Upper lobe of left lung (tissue), 6 donors: ENCODE measurements at regions not wholly inside any gene's neighbourhood (a gene's known extent, or its start where the extent isn't known, plus 50 kb on each side); places are given as distances from the start of the nearest gene placed in this dataset.

Source experiments
- ATAC-seq, 2 donors: fragments of 200-7000 bp; cut with Tn5 transposase; one replicate each; pipeline ENCODE4 v1.9.1; 2022; ENCODE audit warnings: mild to moderate bottlenecking in 2 of 2, moderate library complexity in 2 of 2; ENCODE audit not compliant: low FRiP score in 2 of 2
- DNase-seq, 2 donors: peaks; one replicate each; pipeline ENCODE4 v3.0.0-alpha.2; 2019 to 2020
- H3K27ac ChIP-seq, 4 donors: fragments of 200-600 bp; sonication (generic); one replicate each; pipeline ENCODE4 v1.5.1; 2016 to 2019
- H3K27me3 ChIP-seq, 4 donors: fragments of 200-600 bp; sonication (generic); one replicate each; pipeline ENCODE4 v1.5.1; 2017 to 2019
- H3K36me3 ChIP-seq, 4 donors: fragments of 200-600 bp; sonication (generic); one replicate each; pipeline ENCODE4 v1.5.1; 2016 to 2019
- H3K4me1 ChIP-seq, 4 donors: fragments of 200-600 bp; sonication (generic); one replicate each; pipeline ENCODE4 v1.5.1; 2018 to 2019
- H3K4me3 ChIP-seq, 4 donors: fragments of 200-600 bp; sonication (generic); one replicate each; pipeline ENCODE4 v1.5.1; 2017 to 2019; ENCODE audit warnings: mild to moderate bottlenecking in 2 of 4, moderate library complexity in 1 of 4
- H3K9me3 ChIP-seq, 4 donors: fragments of 200-600 bp; sonication (generic); one replicate each; pipeline ENCODE4 v1.5.1; 2018 to 2019
- EP300 ChIP-seq, 4 donors: sonication (generic); formaldehyde crosslinking; IDR thresholded peaks; one replicate each; pipeline ENCODE4 v1.5.1; 2017; ENCODE audit warnings: antibody characterized with exemption in 4 of 4, control low read depth in 2 of 4
- POLR2A ChIP-seq, 4 donors: fragments of 450-650 bp; IDR thresholded peaks; one replicate each; pipeline ENCODE4 v1.5.1; 2016 to 2017; ENCODE audit warnings: antibody characterized with exemption in 4 of 4, mild to moderate bottlenecking in 2 of 4
- POLR2AphosphoS5 ChIP-seq, 2 donors: sonication (generic); formaldehyde crosslinking; IDR thresholded peaks; one replicate each; pipeline ENCODE4 v1.5.1; 2017; ENCODE audit warnings: antibody characterized with exemption in 2 of 2
- WGBS, 2 donors: methylation state at CpG; one replicate each; pipeline ENCODE4 v1.1.5; 2017 to 2018; 5-methylcytosine and 5-hydroxymethylcytosine counted together
- TF ChIP-seq, protein P1 (sequence below), 6 experiments: fragments of 450-650 bp in 4 of 6; fragments of 200-600 bp in 2 of 6; sonication (generic) in 2 of 6; IDR thresholded peaks; one replicate each; pipeline ENCODE4 v1.5.1; 2016 to 2019; ENCODE audit warnings: antibody characterized with exemption in 6 of 6
- donor health status: DM: no; HTN: no; CAD: no; lungs with moderate emphysema.
- donor health status: DM: no; HTN: yes; CAD: no; lungs with severe emphysema.

DNA sequence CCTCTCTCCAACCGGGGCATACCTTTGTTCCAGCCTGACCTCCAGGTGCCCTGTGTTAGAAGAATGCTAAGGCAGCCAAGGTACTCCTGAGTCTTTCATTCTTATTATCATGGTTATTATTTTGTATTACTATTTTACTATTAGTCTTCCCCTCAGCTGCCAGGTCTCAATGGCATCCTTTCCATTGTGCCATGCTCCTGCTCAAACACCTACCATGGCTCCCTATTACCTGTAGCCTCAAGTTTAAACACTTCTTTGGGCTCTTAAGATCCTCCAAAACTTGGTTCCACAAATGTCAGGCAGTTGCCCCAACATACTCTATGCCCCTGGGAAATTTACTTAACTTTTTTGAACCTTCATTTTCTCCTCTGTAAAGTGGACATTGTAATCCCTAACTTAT is 130.4 kb downstream of the CHST1 start:
- Histone ChIP-seq H3K27me3 (no peaks in the 10 kb centered on the region), H3K27ac (no peak overlapping the region), H3K9me3 (no peaks in the 10 kb centered on the region), H3K4me1 (no peaks in the 10 kb centered on the region), H3K36me3 (no peaks in the 10 kb centered on the region), H3K4me3 (no peak overlapping the region)
- TF ChIP-seq, protein P1, sequence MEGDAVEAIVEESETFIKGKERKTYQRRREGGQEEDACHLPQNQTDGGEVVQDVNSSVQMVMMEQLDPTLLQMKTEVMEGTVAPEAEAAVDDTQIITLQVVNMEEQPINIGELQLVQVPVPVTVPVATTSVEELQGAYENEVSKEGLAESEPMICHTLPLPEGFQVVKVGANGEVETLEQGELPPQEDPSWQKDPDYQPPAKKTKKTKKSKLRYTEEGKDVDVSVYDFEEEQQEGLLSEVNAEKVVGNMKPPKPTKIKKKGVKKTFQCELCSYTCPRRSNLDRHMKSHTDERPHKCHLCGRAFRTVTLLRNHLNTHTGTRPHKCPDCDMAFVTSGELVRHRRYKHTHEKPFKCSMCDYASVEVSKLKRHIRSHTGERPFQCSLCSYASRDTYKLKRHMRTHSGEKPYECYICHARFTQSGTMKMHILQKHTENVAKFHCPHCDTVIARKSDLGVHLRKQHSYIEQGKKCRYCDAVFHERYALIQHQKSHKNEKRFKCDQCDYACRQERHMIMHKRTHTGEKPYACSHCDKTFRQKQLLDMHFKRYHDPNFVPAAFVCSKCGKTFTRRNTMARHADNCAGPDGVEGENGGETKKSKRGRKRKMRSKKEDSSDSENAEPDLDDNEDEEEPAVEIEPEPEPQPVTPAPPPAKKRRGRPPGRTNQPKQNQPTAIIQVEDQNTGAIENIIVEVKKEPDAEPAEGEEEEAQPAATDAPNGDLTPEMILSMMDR (IDR thresholded peaks at IDR 0.05), result no peak
- no peak for TF ChIP-seq POLR2A (IDR thresholded peaks at IDR 0.05)
- TF ChIP-seq POLR2AphosphoS5 (IDR thresholded peaks at IDR 0.05), result no peak
- no peak for TF ChIP-seq EP300 (IDR thresholded peaks at IDR 0.05)
- ATAC-seq (no peak), DNase-seq (no peak)
- 47 to 63% methylated on average over 1 of the region's 1 CpG for WGBS, 2 donors

DNA sequence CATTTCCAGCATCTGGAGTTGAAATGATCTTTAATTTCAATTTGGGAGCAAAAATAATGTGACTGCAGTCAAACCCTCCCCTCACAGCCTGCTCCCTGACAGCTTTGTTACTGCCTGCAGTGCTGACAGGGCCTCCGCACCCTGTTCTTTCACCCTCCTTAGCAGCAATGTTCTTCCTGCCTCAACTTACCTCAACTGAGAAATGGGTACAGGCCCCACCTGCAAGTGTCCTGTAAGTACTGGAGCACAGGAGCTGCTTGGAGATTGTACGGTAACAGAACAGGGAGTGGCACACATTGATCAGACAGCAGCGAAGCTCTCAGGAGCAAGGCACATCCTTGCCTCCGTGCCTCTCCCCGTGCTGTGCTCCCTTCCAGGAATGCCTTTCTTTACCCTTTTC is 131.3 kb downstream of the CHST1 start:
- DNase-seq, result no peak
- no peak overlapping the region for H3K27ac ChIP-seq
- no peaks in the 10 kb centered on the region for H3K4me1 ChIP-seq
- H3K27me3 ChIP-seq, result no peaks in the 10 kb centered on the region
- H3K9me3 ChIP-seq, result no peaks in the 10 kb centered on the region
- no peak for ATAC-seq
- H3K36me3 ChIP-seq, result no peaks in the 10 kb centered on the region
- WGBS, 2 donors, result 87 to 93% methylated on average over 5 of the region's 5 CpGs
- H3K4me3 ChIP-seq, result no peak overlapping the region
- no peak for TF ChIP-seq POLR2AphosphoS5 (IDR thresholded peaks at IDR 0.05)
- TF ChIP-seq, protein P1 (IDR thresholded peaks at IDR 0.05), result no peak
- no peak for TF ChIP-seq EP300 (IDR thresholded peaks at IDR 0.05)
- TF ChIP-seq POLR2A (IDR thresholded peaks at IDR 0.05), result no peak

DNA sequence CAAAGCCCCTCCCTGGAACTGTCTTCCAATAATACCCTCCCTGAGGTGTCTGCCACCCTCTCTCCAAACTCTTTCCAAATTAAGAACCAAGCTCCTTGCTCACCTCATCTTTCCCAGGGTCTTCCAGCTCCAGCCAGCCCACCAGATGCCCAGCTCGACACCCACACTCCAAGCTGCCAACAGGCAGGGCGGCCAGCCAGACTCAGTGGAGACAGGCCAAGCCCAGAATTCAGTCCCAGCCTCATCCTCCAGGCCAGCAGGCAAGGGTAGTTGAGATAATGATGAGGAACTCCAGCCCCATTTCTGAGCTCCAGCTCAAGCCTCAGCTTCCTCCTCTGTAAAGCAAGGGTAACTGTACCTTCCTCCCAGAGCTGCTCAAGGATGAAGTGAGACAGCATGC is 132.9 kb downstream of the CHST1 start:
- Histone ChIP-seq H3K4me3 (no peak overlapping the region), H3K9me3 (no peaks in the 10 kb centered on the region), H3K27me3 (no peaks in the 10 kb centered on the region), H3K36me3 (no peaks in the 10 kb centered on the region), H3K4me1 (no peaks in the 10 kb centered on the region), H3K27ac (no peak overlapping the region)
- TF ChIP-seq, protein P1 (IDR thresholded peaks at IDR 0.05), result no peak
- TF ChIP-seq EP300 (IDR thresholded peaks at IDR 0.05) (no peak), POLR2AphosphoS5 (IDR thresholded peaks at IDR 0.05) (no peak), POLR2A (IDR thresholded peaks at IDR 0.05) (no peak)
- no peak for ATAC-seq
- 74 to 76% methylated on average over 2 of the region's 2 CpGs for WGBS, 2 donors
- peak in 1 of 2 donors; percentile 37 for DNase-seq

DNA sequence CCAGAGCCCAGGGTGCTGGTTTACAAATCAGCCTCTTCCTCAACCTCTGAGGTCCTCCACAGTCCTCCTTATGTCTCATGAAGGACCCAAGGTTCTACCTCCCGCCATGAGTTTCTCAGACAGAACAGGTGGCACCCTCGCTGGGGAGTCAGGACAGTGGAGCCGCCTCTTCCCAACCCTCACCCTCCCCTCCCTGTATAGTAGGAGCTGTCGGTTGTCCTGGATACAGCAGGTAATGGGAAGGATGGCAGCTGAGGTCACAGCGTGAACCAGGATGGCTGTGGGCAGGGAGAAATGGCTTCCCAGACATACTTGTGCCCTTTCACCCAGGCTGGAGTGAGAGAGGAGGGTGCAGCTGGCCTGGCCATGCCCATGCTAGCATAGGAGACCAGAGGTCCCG is 134.6 kb downstream of the CHST1 start:
- Histone ChIP-seq H3K27me3 (no peaks in the 10 kb centered on the region), H3K27ac (no peak overlapping the region), H3K36me3 (no peaks in the 10 kb centered on the region), H3K4me3 (no peak overlapping the region), H3K4me1 (no peaks in the 10 kb centered on the region), H3K9me3 (no peaks in the 10 kb centered on the region)
- WGBS, 2 donors, result 75 to 84% methylated on average over 2 to 6 of the region's 6 CpGs
- ATAC-seq, result no peak
- DNase-seq, result no peak
- TF ChIP-seq POLR2A (IDR thresholded peaks at IDR 0.05), result no peak
- no peak for TF ChIP-seq EP300 (IDR thresholded peaks at IDR 0.05)
- TF ChIP-seq, protein P1 (IDR thresholded peaks at IDR 0.05), result no peak
- no peak for TF ChIP-seq POLR2AphosphoS5 (IDR thresholded peaks at IDR 0.05)

DNA sequence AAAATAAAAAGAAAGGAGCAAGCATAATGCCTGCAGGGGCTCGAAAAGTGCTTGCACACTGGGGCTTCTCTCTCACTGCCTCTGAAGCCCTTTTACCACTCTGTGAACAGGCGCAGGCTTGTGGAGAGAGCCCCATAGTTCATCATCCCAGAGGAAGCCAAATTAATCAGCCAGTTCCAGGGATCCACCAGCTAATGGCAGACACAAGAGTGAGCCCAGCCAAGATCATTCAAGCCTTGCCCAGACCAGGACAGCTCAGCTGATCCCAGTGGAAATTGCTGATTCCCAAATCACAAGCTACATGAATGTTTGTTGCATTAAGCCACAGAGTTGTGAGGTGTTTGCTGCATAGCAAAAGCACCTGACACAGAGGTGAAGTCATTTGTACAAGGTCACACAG is 135.3 kb downstream of the CHST1 start:
- Histone ChIP-seq H3K27me3 (no peaks in the 10 kb centered on the region), H3K36me3 (no peaks in the 10 kb centered on the region), H3K4me1 (no peaks in the 10 kb centered on the region), H3K9me3 (no peaks in the 10 kb centered on the region), H3K27ac (no peak overlapping the region), H3K4me3 (no peak overlapping the region)
- DNase-seq, result no peak
- TF ChIP-seq POLR2A (IDR thresholded peaks at IDR 0.05) (no peak), EP300 (IDR thresholded peaks at IDR 0.05) (no peak), POLR2AphosphoS5 (IDR thresholded peaks at IDR 0.05) (no peak)
- TF ChIP-seq, protein P1 (IDR thresholded peaks at IDR 0.05), result no peak
- ATAC-seq, result no peak
- WGBS, 2 donors, result 85 to 89% methylated on average over 2 of the region's 2 CpGs
